Ishikawa (cell line): ENCODE measurements at regions not wholly inside any gene's neighbourhood (a gene's known extent, or its start where the extent isn't known, plus 50 kb on each side); places are given as distances from the start of the nearest gene placed in this dataset.

Source experiments
- CEBPB ChIP-seq: IDR thresholded peaks from 2 replicates; pipeline ENCODE4 v1.6.1; 2012
- CREB1 ChIP-seq: IDR thresholded peaks from 2 replicates; pipeline ENCODE4 v1.6.1; 2012; ENCODE audit warnings: low read depth
- EGR1 ChIP-seq: IDR thresholded peaks from 2 replicates; pipeline ENCODE4 v1.6.1; 2012
- EP300 ChIP-seq: IDR thresholded peaks from 2 replicates; pipeline ENCODE4 v1.6.1; 2012; ENCODE audit warnings: borderline replicate concordance
- MAX ChIP-seq: IDR thresholded peaks from 2 replicates; pipeline ENCODE4 v1.6.1; 2012
- RAD21 ChIP-seq: IDR thresholded peaks from 2 replicates; pipeline ENCODE4 v1.6.1; 2012; ENCODE audit warnings: low read depth
- REST ChIP-seq: IDR thresholded peaks from 2 replicates; pipeline ENCODE4 v1.6.1; 2012; ENCODE audit warnings: low read depth, mild to moderate bottlenecking
- YY1 ChIP-seq: IDR thresholded peaks from 2 replicates; pipeline ENCODE4 v1.6.1; 2012; ENCODE audit warnings: low read depth

- TF ChIP-seq CEBPB (no peak), MAX (no peak), YY1 (no peak), EP300 (no peak), RAD21 (no peak), CREB1 (no peak), REST (no peak), EGR1 (no peak)
Observed at GRCh38 chr14:101404426-101405170, 156.7 kb upstream of the DIO3 start.
